Gastroesophageal sphincter (tissue), 3 donors: ENCODE measurements at regions not wholly inside any gene's neighbourhood (a gene's known extent, or its start where the extent isn't known, plus 50 kb on each side); places are given as distances from the start of the nearest gene placed in this dataset.

Source experiments
- CTCF ChIP-seq, 4 experiments: fragments of 200-600 bp in 2 of 4; fragments of 450-650 bp in 2 of 4; sonication (generic) in 1 of 4; IDR thresholded peaks; one replicate each; pipeline ENCODE4 v1.5.1; 2017 to 2019; ENCODE audit warnings: antibody characterized with exemption in 4 of 4, mild to moderate bottlenecking in 2 of 4, moderate library complexity in 2 of 4
- EP300 ChIP-seq: sonication (generic); formaldehyde crosslinking; IDR thresholded peaks from one replicate; pipeline ENCODE4 v1.6.1; 2017; ENCODE audit warnings: antibody characterized with exemption, mild to moderate bottlenecking
- POLR2A ChIP-seq, 2 donors: fragments of 450-650 bp; IDR thresholded peaks; one replicate each; pipeline ENCODE4 v1.6.1; 2017; ENCODE audit warnings: antibody characterized with exemption in 2 of 2, mild to moderate bottlenecking in 2 of 2, moderate library complexity in 1 of 2
- POLR2AphosphoS5 ChIP-seq: sonication (generic); formaldehyde crosslinking; IDR thresholded peaks from one replicate; pipeline ENCODE4 v1.6.1; 2017; ENCODE audit warnings: antibody characterized with exemption

GRCh38 chr10:36676756-36677430 lies 448.5 kb upstream of the ANKRD30A start:
- TF ChIP-seq POLR2A (IDR thresholded peaks at IDR 0.05) (no peak), CTCF (IDR thresholded peaks at IDR 0.05) (no peak), EP300 (no peak), POLR2AphosphoS5 (no peak)
